HUES6 (cell line): ENCODE measurements at regions not wholly inside any gene's neighbourhood (a gene's known extent, or its start where the extent isn't known, plus 50 kb on each side); places are given as distances from the start of the nearest gene placed in this dataset.

Experiments used
- H3K27ac ChIP-seq: 2 replicates; pipeline ENCODE4 v1.7.0; 2013; ENCODE audit warnings: low read depth, mild to moderate bottlenecking, low read length, inconsistent platforms
- H3K27me3 ChIP-seq: 2 replicates; pipeline ENCODE4 v1.6.1; 2013; ENCODE audit warnings: low read length; ENCODE audit not compliant: control insufficient read depth, insufficient read depth
- H3K36me3 ChIP-seq: 2 replicates; pipeline ENCODE4 v1.6.1; 2013; ENCODE audit warnings: low read length; ENCODE audit not compliant: control insufficient read depth, insufficient read depth
- H3K4me1 ChIP-seq: 2 replicates; pipeline ENCODE4 v1.6.1; 2013; ENCODE audit warnings: low read length; ENCODE audit not compliant: control insufficient read depth, insufficient read depth
- H3K4me3 ChIP-seq: 2 replicates; pipeline ENCODE4 v1.5.1; 2013; ENCODE audit warnings: low read depth, low read length
- H3K9ac ChIP-seq: one replicate; pipeline ENCODE4 v1.6.1; 2013; ENCODE audit warnings: mild to moderate bottlenecking, low read length
- H3K9me3 ChIP-seq: 2 replicates; pipeline ENCODE4 v1.6.1; 2013; ENCODE audit warnings: low read depth, low read length; ENCODE audit not compliant: control insufficient read depth, insufficient read depth

DNA sequence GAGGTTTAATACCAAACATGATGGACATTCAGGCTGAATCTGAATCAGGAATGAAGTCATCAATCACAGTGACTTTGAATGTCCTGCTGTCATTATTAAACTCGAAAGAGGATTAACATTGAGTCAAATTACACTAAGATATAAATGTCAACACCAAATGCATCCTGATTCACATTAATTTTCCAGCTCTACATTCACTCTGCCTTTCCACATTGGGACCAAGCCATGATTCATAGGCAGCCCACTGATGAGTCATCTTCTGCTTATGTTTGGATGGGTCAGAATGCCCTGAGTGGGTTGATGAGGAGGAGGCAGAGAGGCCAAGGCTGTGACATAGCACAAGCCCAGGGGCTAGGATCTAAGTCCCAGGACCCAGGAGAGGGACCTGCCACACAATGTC is 247.6 kb upstream of the RPS6KA3 start:
- H3K4me3 ChIP-seq = no peak overlapping the region
- H3K4me1 ChIP-seq = peaks cover 5% of the 10 kb centered on the region; the same call in 1 of the 2 replicates
- no peak overlapping the region for H3K9ac ChIP-seq
- H3K27me3 ChIP-seq = peaks cover 6% of the 10 kb centered on the region; the same call in 1 of the 2 replicates
- H3K27ac ChIP-seq = no peak overlapping the region
- peaks cover 4% of the 10 kb centered on the region; the same call in 1 of the 2 replicates for H3K9me3 ChIP-seq
- H3K36me3 ChIP-seq = no peaks in the 10 kb centered on the region

DNA sequence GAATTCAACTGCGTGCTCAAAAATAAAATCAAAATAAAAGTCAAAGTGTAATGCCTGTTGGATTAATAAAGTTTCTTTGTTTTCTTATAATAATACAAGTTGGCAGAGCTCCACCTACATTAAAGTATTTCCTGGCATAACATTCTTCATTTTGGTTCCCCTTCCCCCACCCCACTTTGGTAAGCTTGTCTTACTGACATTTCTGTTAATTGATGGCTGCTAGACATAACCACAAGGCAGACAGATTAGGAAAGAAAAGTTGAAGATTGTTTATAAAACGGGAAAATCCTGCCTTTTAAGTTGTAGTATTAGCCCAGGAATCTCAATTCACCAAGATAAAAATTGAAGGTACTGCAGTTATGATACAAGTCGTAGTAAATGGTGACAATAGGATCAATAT is 246.5 kb upstream of the RPS6KA3 start:
- Histone ChIP-seq H3K27me3 (peaks cover 11% of the 10 kb centered on the region; the same call in 1 of the 2 replicates), H3K36me3 (no peaks in the 10 kb centered on the region), H3K9ac (no peak overlapping the region), H3K27ac (no peak overlapping the region), H3K4me1 (peaks cover 5% of the 10 kb centered on the region; the same call in 1 of the 2 replicates), H3K9me3 (peaks cover 4% of the 10 kb centered on the region; the same call in 1 of the 2 replicates), H3K4me3 (no peak overlapping the region)

DNA sequence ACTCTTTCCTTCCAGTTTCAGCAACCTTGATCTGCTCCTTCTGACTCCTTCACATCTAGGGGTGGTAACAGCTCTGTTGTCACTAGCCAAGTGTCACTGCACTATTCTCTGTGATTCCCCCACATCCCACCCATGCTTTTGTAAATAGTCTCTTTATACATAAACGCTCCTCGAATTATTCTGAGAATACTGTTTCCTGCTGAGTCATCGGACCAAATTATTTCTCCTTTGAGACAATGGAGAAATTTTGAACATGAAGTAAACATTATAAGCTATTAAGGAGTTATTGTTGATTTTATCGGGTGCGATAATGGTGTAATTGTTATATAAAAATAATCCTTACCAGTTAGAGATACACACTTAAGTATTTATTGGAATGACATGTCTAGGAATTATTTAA is 245.1 kb upstream of the RPS6KA3 start:
- H3K9me3 ChIP-seq = peaks cover 4% of the 10 kb centered on the region; the same call in 1 of the 2 replicates
- H3K36me3 ChIP-seq = no peaks in the 10 kb centered on the region
- H3K27ac ChIP-seq = no peak overlapping the region
- no peak overlapping the region for H3K9ac ChIP-seq
- H3K27me3 ChIP-seq = peaks cover 12% of the 10 kb centered on the region; the same call in 1 of the 2 replicates
- peaks cover 5% of the 10 kb centered on the region; the same call in 1 of the 2 replicates for H3K4me1 ChIP-seq
- no peak overlapping the region for H3K4me3 ChIP-seq

- H3K9ac ChIP-seq = no peak overlapping the region
- no peaks in the 10 kb centered on the region for H3K9me3 ChIP-seq
- H3K4me3 ChIP-seq = no peak overlapping the region
- peaks cover 12% of the 10 kb centered on the region; the same call in 1 of the 2 replicates for H3K27me3 ChIP-seq
- H3K27ac ChIP-seq = no peak overlapping the region
- no peaks in the 10 kb centered on the region for H3K36me3 ChIP-seq
- H3K4me1 ChIP-seq = no peaks in the 10 kb centered on the region
These were observed 241.4 kb upstream of the RPS6KA3 start for GRCh38 chrX:20507901-20508620.

- Histone ChIP-seq H3K4me1 (no peaks in the 10 kb centered on the region), H3K27me3 (peaks cover 12% of the 10 kb centered on the region; the same call in 1 of the 2 replicates), H3K9ac (no peak overlapping the region), H3K9me3 (no peaks in the 10 kb centered on the region), H3K4me3 (no peak overlapping the region), H3K36me3 (no peaks in the 10 kb centered on the region), H3K27ac (no peak overlapping the region)
These were observed 240.0 kb upstream of the RPS6KA3 start for GRCh38 chrX:20506739-20507138.

DNA sequence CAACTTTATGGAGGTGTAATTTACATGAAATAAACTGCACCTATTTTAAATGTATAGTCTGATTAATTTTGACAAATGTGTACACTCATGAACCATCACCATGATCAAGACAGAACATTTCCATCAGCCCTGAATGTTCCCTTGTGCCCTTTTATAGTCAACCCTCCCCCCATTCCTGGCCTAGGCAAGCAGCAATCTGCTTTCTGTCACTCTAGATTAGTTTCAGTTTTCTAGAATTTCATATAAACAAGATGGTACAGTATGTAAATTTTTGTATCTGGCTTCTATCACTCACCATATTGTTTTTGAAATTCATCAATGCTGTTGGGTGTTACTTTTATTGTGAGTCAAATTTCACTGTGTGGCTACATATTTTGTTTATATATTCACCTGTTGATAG is 234.2 kb upstream of the RPS6KA3 start:
- H3K27me3 ChIP-seq = no peaks in the 10 kb centered on the region; the same call in 1 of the 2 replicates
- no peak overlapping the region for H3K9ac ChIP-seq
- H3K4me3 ChIP-seq = no peak overlapping the region
- H3K27ac ChIP-seq = no peak overlapping the region
- H3K4me1 ChIP-seq = no peaks in the 10 kb centered on the region
- H3K36me3 ChIP-seq = no peaks in the 10 kb centered on the region
- H3K9me3 ChIP-seq = no peaks in the 10 kb centered on the region

- Histone ChIP-seq H3K27me3 (no peaks in the 10 kb centered on the region; the same call in 1 of the 2 replicates), H3K27ac (no peak overlapping the region), H3K4me3 (no peak overlapping the region), H3K4me1 (no peaks in the 10 kb centered on the region), H3K36me3 (no peaks in the 10 kb centered on the region), H3K9me3 (no peaks in the 10 kb centered on the region), H3K9ac (no peak overlapping the region)
These were observed 233.6 kb upstream of the RPS6KA3 start for GRCh38 chrX:20500171-20500865.

- Histone ChIP-seq H3K36me3 (no peaks in the 10 kb centered on the region), H3K4me1 (no peaks in the 10 kb centered on the region), H3K9me3 (no peaks in the 10 kb centered on the region), H3K27me3 (no peaks in the 10 kb centered on the region; the same call in 1 of the 2 replicates), H3K27ac (no peak overlapping the region), H3K4me3 (no peak overlapping the region), H3K9ac (no peak overlapping the region)
These were observed 233.1 kb upstream of the RPS6KA3 start for GRCh38 chrX:20499763-20500162.

DNA sequence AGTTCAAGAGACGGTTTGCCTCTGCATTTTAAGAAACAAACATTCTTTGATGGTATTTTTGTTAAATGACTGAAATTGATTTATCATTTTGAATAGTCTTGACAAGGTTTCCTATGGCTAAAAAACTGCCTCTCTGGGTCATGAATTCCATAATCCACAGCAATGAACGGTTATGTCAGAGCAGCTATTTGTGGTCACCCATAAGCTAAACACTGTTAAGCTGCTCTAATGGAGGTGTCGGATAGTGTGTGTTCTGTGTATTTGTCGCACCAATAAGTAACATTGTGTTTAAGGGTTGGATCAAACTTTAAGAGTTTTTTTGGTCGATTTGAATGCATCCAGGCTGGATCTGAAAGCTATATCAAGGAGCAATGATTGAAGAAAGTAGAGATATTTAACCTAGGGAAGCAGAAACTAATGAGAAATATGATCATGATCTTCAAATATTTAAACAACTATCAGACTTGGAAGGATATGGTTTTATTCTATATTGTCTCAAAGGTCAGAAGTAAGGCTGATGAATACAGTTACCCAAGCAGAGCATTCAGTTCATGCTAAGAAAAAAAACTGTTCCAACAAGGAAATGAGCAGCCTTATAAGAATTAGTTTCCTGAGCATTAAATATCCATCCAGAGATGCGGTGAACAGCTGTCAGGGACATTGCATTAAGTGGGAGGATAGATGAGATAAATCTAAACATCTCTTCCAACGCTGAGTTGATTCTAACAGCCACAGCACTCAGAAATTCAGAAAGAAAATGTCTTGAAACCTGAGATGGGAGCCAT is 232.3 kb upstream of the RPS6KA3 start:
- H3K27me3 ChIP-seq = no peaks in the 10 kb centered on the region; the same call in 1 of the 2 replicates
- no peak overlapping the region for H3K27ac ChIP-seq

GRCh38 chrX:20495575-20495974 is 228.9 kb upstream of the RPS6KA3 start:
- Histone ChIP-seq H3K36me3 (no peaks in the 10 kb centered on the region), H3K9me3 (no peaks in the 10 kb centered on the region), H3K27me3 (no peaks in the 10 kb centered on the region; the same call in 1 of the 2 replicates), H3K4me3 (no peak overlapping the region), H3K27ac (no peak overlapping the region), H3K4me1 (no peaks in the 10 kb centered on the region), H3K9ac (no peak overlapping the region)

More for the DNA sequence above, 232.3 kb upstream of the RPS6KA3 start:
- no peak overlapping the region for H3K9ac ChIP-seq
- H3K9me3 ChIP-seq = no peaks in the 10 kb centered on the region
- no peak overlapping the region for H3K4me3 ChIP-seq
- no peaks in the 10 kb centered on the region for H3K36me3 ChIP-seq
- no peaks in the 10 kb centered on the region for H3K4me1 ChIP-seq
